Activated T-helper 17 cell treated with anti-CD3 and anti-CD28 coated beads, Interleukin-2, amount 50 U/mL, for 72 hours (primary cell): ENCODE measurements at regions not wholly inside any gene's neighbourhood (a gene's known extent, or its start where the extent isn't known, plus 50 kb on each side); places are given as distances from the start of the nearest gene placed in this dataset.
"Not testable (repeated sequence)": the region's sequence is repeated elsewhere in the genome, so short reads cannot be mapped to it uniquely, and the experiment has no call there.

ENCODE experiments used
- ATAC-seq: fragments of 150-1000 bp; cut with Tn5 transposase; replicated peaks from 2 replicates; pipeline ENCODE4 v1.10.0; 2021; ENCODE audit warnings: mild to moderate bottlenecking, moderate library complexity
- H3K27ac Mint-ChIP-seq: one replicate; pipeline ENCODE4 v1.8.0; 2022; ENCODE audit warnings: mixed read lengths
- H3K27me3 Mint-ChIP-seq: one replicate; pipeline ENCODE4 v1.8.0; 2022; ENCODE audit warnings: mixed read lengths
- H3K36me3 Mint-ChIP-seq: one replicate; pipeline ENCODE4 v1.8.0; 2022; ENCODE audit warnings: low read depth, mild to moderate bottlenecking, mixed read lengths
- H3K4me1 Mint-ChIP-seq: one replicate; pipeline ENCODE4 v1.8.0; 2022; ENCODE audit warnings: mixed read lengths
- H3K4me3 Mint-ChIP-seq: one replicate; pipeline ENCODE4 v1.8.0; 2022; ENCODE audit warnings: mild to moderate bottlenecking, mixed read lengths
- H3K9me3 Mint-ChIP-seq: one replicate; pipeline ENCODE4 v1.8.0; 2022; ENCODE audit warnings: mixed read lengths

DNA sequence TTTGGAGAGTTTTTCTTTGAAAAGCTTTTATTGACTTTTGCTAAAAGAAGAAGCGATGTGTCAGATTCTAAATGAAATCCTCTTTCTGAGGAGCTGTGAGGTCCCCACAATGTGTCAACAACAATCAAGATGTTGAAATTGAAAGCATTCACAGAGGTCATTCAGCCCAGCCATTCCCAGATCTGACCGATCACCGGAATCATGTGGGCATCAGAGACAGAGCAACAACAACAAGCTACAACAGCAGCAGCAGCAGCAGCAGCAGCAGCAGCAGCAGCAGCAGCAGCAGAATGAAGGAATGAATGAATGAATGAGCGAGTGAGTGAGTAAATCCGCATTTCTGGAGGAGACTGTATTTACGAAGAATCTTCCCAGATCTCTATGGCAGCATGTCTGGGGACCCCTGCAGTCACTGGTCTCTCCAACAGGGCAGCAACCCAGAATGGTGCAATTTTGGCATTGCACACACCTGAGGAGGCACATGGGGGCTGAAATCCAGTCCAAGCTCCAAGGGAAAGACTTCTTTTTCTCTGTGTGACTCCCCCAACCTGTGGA, 299.0 kb downstream of the MYCN start:
- peaks cover 3% of the 10 kb centered on the region for H3K27me3 Mint-ChIP-seq
- no peak for ATAC-seq
- H3K4me3 Mint-ChIP-seq: no peak overlapping the region
- H3K27ac Mint-ChIP-seq: no peak overlapping the region
- peaks cover 8% of the 10 kb centered on the region for H3K9me3 Mint-ChIP-seq
- no peaks in the 10 kb centered on the region for H3K4me1 Mint-ChIP-seq
- H3K36me3 Mint-ChIP-seq: no peaks in the 10 kb centered on the region

DNA sequence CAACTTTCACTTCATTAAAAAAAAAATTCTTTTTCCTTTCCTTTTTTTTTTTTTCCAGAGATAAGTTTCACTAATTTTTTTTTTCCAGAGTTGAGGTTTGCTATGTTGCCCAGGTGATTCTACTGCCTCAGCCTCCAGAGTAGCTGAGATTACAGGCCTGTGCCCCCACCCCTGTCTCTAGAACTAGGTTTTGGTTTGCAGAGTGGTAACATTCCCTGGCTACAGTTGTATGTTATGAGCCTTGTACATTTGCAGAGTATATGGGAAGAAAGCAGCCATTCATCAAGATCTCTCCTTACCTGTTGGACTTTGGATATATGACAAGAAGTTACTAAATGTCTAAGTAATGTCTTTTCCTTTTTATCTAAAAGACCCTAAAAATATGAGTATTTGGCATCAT, 298.4 kb downstream of the MYCN start:
- Mint-ChIP-seq H3K4me1 (no peaks in the 10 kb centered on the region), H3K27me3 (peaks cover 3% of the 10 kb centered on the region), H3K9me3 (peaks cover 8% of the 10 kb centered on the region), H3K27ac (no peak overlapping the region), H3K36me3 (no peaks in the 10 kb centered on the region), H3K4me3 (no peak overlapping the region)
- no peak for ATAC-seq

GRCh38 chr2:16238001-16238761, 297.8 kb downstream of the MYCN start:
- Mint-ChIP-seq H3K9me3 (peaks cover 8% of the 10 kb centered on the region), H3K27ac (no peak overlapping the region), H3K4me1 (no peaks in the 10 kb centered on the region), H3K27me3 (peaks cover 3% of the 10 kb centered on the region), H3K36me3 (no peaks in the 10 kb centered on the region), H3K4me3 (no peak overlapping the region)
- no peak for ATAC-seq

DNA sequence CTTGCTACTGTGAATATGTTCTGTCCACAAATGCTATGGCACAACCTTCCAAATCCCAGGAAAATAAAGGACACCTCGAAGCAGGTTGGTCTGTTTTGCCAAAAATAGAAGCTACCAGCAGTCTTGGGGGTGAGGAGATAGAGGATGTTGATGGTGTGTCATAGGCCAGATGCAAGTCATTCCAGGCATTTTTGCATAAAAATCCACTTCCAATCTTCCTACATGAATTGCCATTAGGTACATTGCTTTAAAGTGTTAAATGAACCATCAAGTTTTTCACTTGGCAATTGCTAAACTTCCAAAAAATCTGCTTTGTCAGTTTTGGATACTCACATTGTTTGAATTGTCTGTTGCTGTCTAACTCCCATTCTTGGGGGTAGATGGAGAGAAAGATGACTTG, 295.4 kb downstream of the MYCN start:
- H3K27ac Mint-ChIP-seq: no peak overlapping the region
- peaks cover 3% of the 10 kb centered on the region for H3K27me3 Mint-ChIP-seq
- no peaks in the 10 kb centered on the region for H3K36me3 Mint-ChIP-seq
- H3K9me3 Mint-ChIP-seq: peaks cover 8% of the 10 kb centered on the region
- H3K4me3 Mint-ChIP-seq: no peak overlapping the region
- ATAC-seq: no peak
- H3K4me1 Mint-ChIP-seq: no peaks in the 10 kb centered on the region

GRCh38 chr2:16235291-16235690, 294.9 kb downstream of the MYCN start:
- not testable (repeated sequence) for H3K27me3 Mint-ChIP-seq, H3K4me3 Mint-ChIP-seq, H3K27ac Mint-ChIP-seq, H3K36me3 Mint-ChIP-seq, H3K4me1 Mint-ChIP-seq, ATAC-seq, H3K9me3 Mint-ChIP-seq

DNA sequence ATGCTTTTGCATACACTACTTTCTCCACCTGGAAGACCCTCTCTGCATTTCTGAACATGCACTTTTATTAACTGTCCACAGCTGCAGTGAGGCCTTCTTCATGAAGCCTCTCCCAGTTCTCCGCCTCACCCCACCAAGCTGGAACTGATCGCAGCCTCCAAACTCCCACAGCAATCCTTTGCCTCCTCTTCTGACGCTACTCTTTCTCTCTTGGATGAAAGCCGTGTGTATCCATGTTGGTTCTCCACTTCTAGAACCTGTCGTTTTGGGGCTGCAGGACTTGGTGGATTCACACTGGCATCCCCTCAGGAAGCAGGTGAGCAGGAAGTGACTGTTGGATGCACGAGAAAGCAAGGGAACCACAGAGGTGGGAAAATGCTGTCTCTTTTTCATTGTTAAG, 288.6 kb downstream of the MYCN start:
- Mint-ChIP-seq H3K27ac (no peak overlapping the region), H3K36me3 (no peaks in the 10 kb centered on the region), H3K9me3 (no peaks in the 10 kb centered on the region), H3K27me3 (no peaks in the 10 kb centered on the region), H3K4me1 (no peaks in the 10 kb centered on the region), H3K4me3 (no peak overlapping the region)
- ATAC-seq: no peak

- Mint-ChIP-seq H3K9me3 (no peaks in the 10 kb centered on the region), H3K27ac (no peak overlapping the region), H3K36me3 (no peaks in the 10 kb centered on the region), H3K4me3 (no peak overlapping the region), H3K27me3 (no peaks in the 10 kb centered on the region), H3K4me1 (no peaks in the 10 kb centered on the region)
- ATAC-seq: no peak
Measured at GRCh38 chr2:16228471-16228870, 288.1 kb downstream of the MYCN start.

GRCh38 chr2:16227811-16228462, 287.6 kb downstream of the MYCN start:
- Mint-ChIP-seq H3K27me3 (no peaks in the 10 kb centered on the region), H3K9me3 (no peaks in the 10 kb centered on the region), H3K36me3 (no peaks in the 10 kb centered on the region), H3K4me1 (no peaks in the 10 kb centered on the region), H3K27ac (no peak overlapping the region), H3K4me3 (no peak overlapping the region)
- no peak for ATAC-seq

DNA sequence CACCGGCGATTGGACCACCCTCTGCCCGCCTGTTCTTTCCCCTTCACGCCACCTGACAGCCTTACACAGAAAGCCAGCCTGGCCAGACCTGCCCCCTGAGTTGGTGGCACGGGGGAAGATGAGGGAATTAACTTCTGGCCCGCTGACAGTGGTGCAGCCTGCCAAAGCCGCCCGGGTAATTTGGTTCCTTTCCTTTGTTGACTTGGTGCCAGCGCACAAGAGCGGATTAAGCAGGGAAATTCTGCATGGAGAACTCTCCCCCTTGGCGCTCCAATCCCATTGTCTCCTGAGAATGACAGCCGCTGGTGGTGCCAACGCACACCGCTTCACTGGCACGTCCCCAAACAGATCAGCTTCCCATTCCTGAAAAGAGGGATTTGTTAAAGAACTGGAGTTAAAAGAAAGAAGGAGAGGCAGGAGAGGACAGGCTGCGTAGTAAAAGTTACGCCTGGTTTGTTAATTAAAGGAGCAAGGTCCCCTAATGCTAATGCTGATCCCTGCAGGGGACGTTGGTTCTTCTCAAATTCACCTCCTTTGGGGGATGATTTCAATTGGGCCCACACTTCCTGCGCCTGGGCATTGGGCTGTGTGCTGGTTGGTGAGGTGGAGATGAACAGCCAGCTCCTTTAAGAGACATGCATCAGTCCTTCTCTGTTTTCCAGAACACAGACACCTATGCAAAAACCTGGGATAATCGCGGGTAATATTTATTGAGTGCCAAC, 286.8 kb downstream of the MYCN start:
- H3K4me3 Mint-ChIP-seq: no peak overlapping the region
- peaks cover 3% of the 10 kb centered on the region for H3K9me3 Mint-ChIP-seq
- H3K27me3 Mint-ChIP-seq: peaks cover 1% of the 10 kb centered on the region

DNA sequence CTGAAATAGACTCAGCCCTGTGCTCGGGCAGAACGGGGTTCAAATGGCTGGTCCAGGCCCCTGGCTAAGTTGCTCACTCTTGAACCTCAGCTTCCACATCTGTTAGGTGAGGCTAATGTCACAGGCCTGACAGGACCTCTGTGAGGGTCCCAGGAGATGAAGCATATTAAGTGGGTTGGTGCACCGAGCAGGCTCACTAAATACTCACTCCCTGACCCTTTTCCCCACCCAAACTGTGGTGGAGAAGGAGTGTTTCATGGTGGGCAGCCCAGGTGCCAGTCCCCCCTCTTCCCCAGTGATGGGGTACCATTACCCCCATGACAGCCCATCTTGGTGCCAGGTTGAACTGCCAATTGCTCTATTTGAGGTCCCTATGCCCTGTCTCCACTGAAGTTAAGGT, 286.0 kb downstream of the MYCN start:
- no peak for ATAC-seq
- Mint-ChIP-seq H3K27ac (no peak overlapping the region), H3K36me3 (no peaks in the 10 kb centered on the region), H3K27me3 (peaks cover 9% of the 10 kb centered on the region), H3K4me3 (no peak overlapping the region), H3K9me3 (peaks cover 10% of the 10 kb centered on the region), H3K4me1 (peaks cover 6% of the 10 kb centered on the region)

More for the DNA sequence above, 286.8 kb downstream of the MYCN start:
- no peak for ATAC-seq
- Mint-ChIP-seq H3K36me3 (no peaks in the 10 kb centered on the region), H3K27ac (no peak overlapping the region), H3K4me1 (no peaks in the 10 kb centered on the region)

DNA sequence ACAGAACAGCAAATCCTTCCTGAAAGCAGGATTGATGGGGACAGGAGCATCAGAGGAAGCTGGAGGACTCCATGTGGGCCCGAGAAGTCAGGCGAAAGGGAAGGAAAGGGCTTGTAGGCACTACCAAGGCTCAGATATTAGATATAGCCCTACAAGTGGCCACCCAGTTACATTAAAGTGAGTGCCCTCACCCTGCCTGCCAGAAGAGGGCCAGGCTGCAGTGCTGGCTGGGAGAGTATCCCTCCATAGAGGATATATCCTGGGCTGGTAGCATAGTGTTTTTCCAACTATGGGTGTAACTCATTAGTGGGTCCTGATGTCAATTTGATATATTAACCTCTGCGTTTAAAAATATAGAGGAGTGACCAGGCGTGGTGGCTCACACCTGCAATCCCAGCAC, 285.2 kb downstream of the MYCN start:
- Mint-ChIP-seq H3K4me3 (no peak overlapping the region), H3K4me1 (peaks cover 6% of the 10 kb centered on the region), H3K9me3 (peaks cover 11% of the 10 kb centered on the region), H3K27ac (no peak overlapping the region), H3K36me3 (no peaks in the 10 kb centered on the region), H3K27me3 (peaks cover 10% of the 10 kb centered on the region)
- ATAC-seq: no peak

DNA sequence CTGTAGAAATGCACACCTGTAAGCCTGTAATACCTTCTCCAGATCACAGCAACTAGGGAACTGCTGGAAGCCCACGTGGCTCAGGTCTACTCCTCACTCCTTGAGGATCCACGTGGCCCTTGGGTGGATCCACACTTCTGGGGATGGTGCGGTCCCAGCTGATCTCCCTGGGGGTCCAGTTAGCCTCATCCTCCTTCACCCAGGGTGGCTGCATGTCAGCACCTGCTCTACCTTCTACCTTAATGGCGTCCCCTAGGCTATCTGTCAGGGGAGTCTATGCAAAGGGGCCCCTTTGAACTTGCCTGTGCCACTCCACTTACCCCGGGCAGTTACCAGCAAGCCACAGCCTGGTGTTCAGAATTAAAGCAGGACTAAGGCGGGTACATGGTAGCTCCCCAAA, 284.7 kb downstream of the MYCN start:
- peaks cover 11% of the 10 kb centered on the region for H3K9me3 Mint-ChIP-seq
- H3K36me3 Mint-ChIP-seq: no peaks in the 10 kb centered on the region
- H3K27me3 Mint-ChIP-seq: peaks cover 10% of the 10 kb centered on the region
- H3K4me3 Mint-ChIP-seq: no peak overlapping the region
- H3K27ac Mint-ChIP-seq: no peak overlapping the region
- ATAC-seq: no peak
- H3K4me1 Mint-ChIP-seq: peaks cover 6% of the 10 kb centered on the region

GRCh38 chr2:16224298-16225045, 284.1 kb downstream of the MYCN start:
- no peak for ATAC-seq
- Mint-ChIP-seq H3K4me1 (peaks cover 6% of the 10 kb centered on the region), H3K27ac (no peak overlapping the region), H3K9me3 (peaks cover 11% of the 10 kb centered on the region), H3K36me3 (no peaks in the 10 kb centered on the region), H3K4me3 (no peak overlapping the region), H3K27me3 (peaks cover 10% of the 10 kb centered on the region)

GRCh38 chr2:16223841-16224177, 283.5 kb downstream of the MYCN start:
- H3K4me1 Mint-ChIP-seq: peaks cover 6% of the 10 kb centered on the region
- H3K27ac Mint-ChIP-seq: no peak overlapping the region
- peaks cover 11% of the 10 kb centered on the region for H3K9me3 Mint-ChIP-seq
- peaks cover 10% of the 10 kb centered on the region for H3K27me3 Mint-ChIP-seq
- no peak for ATAC-seq
- H3K36me3 Mint-ChIP-seq: no peaks in the 10 kb centered on the region
- H3K4me3 Mint-ChIP-seq: no peak overlapping the region
